ENCODE measurements at regions not wholly inside any gene's neighbourhood (a gene's known extent, or its start where the extent isn't known, plus 50 kb on each side); places are given as distances from the start of the nearest gene placed in this dataset.

DNA sequence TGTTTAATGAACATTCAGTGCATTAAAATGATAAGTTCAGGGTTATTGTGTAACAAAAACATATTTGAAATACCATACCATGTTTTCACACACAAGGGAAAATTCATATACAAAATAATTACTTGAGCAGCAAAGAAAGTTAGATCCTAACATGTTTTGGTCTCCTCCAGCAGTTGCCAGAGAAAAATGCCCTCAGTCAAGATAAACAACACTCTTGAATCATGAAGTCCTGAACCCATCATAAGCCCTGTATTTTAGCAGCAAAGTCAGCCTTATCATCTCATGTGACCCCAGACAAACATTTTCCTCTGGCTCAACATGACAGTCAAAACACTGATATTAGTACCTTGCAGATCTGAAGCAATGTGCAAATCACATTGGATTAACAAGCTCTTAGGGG is 1541.1 kb upstream of the WWC1 start:
- Histone ChIP-seq H3K9ac (ENCODE audit: insufficient read depth, low read depth, low read length) (no peak overlapping the region), H3K4me1 (ENCODE audit: insufficient read depth, low read length) (no peaks in the 10 kb centered on the region), H3K4me3 (replicated peaks in 1 of 3; ENCODE audit: insufficient read depth in 1 of 3, low read depth in 2 of 3, low read length in 3 of 3) (no peak overlapping the region), H2AFZ (ENCODE audit: low read length) (no peak overlapping the region), H3K27ac (ENCODE audit: extremely low read length, insufficient read depth, low read length) (no peak overlapping the region), H3K4me2 (ENCODE audit: low read depth, low read length) (no peak overlapping the region), H3K79me2 (ENCODE audit: insufficient read depth, low read length) (no peaks in the 10 kb centered on the region), H3K9me3 (ENCODE audit: low read length) (peaks cover 80% of the 10 kb centered on the region), H3K36me3 (replicated peaks in 1 of 2; ENCODE audit: control insufficient read depth in 1 of 2, insufficient read depth in 2 of 2, low read length in 2 of 2) (no peaks in the 10 kb centered on the region), H3K27me3 (ENCODE audit: control insufficient read depth in 1 of 2, insufficient read depth in 2 of 2, low read length in 2 of 2) (no peaks in the 10 kb centered on the region), H4K20me1 (ENCODE audit: insufficient read depth, low read length) (no peaks in the 10 kb centered on the region)
- POLR2A ChIA-PET, result no interaction called here
- TF ChIP-seq, protein P1, sequence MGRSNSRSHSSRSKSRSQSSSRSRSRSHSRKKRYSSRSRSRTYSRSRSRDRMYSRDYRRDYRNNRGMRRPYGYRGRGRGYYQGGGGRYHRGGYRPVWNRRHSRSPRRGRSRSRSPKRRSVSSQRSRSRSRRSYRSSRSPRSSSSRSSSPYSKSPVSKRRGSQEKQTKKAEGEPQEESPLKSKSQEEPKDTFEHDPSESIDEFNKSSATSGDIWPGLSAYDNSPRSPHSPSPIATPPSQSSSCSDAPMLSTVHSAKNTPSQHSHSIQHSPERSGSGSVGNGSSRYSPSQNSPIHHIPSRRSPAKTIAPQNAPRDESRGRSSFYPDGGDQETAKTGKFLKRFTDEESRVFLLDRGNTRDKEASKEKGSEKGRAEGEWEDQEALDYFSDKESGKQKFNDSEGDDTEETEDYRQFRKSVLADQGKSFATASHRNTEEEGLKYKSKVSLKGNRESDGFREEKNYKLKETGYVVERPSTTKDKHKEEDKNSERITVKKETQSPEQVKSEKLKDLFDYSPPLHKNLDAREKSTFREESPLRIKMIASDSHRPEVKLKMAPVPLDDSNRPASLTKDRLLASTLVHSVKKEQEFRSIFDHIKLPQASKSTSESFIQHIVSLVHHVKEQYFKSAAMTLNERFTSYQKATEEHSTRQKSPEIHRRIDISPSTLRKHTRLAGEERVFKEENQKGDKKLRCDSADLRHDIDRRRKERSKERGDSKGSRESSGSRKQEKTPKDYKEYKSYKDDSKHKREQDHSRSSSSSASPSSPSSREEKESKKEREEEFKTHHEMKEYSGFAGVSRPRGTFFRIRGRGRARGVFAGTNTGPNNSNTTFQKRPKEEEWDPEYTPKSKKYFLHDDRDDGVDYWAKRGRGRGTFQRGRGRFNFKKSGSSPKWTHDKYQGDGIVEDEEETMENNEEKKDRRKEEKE (IDR thresholded peaks at IDR 0.05), result no peak
- no peak for TF ChIP-seq SCMH1 (CRISPR knock-in tag; IDR thresholded peaks at IDR 0.05; ENCODE audit: borderline replicate concordance)
- TF ChIP-seq PITX1 (CRISPR knock-in tag; IDR thresholded peaks at IDR 0.05), result no peak
- no peak for TF ChIP-seq ZNF33A (CRISPR knock-in tag; IDR thresholded peaks at IDR 0.05; ENCODE audit: borderline replicate concordance)
- TF ChIP-seq, protein P2, sequence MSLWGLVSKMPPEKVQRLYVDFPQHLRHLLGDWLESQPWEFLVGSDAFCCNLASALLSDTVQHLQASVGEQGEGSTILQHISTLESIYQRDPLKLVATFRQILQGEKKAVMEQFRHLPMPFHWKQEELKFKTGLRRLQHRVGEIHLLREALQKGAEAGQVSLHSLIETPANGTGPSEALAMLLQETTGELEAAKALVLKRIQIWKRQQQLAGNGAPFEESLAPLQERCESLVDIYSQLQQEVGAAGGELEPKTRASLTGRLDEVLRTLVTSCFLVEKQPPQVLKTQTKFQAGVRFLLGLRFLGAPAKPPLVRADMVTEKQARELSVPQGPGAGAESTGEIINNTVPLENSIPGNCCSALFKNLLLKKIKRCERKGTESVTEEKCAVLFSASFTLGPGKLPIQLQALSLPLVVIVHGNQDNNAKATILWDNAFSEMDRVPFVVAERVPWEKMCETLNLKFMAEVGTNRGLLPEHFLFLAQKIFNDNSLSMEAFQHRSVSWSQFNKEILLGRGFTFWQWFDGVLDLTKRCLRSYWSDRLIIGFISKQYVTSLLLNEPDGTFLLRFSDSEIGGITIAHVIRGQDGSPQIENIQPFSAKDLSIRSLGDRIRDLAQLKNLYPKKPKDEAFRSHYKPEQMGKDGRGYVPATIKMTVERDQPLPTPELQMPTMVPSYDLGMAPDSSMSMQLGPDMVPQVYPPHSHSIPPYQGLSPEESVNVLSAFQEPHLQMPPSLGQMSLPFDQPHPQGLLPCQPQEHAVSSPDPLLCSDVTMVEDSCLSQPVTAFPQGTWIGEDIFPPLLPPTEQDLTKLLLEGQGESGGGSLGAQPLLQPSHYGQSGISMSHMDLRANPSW (CRISPR knock-in tag; IDR thresholded peaks at IDR 0.05; ENCODE audit: borderline replicate concordance), result no peak
- intact Hi-C loops (cut with micrococcal nuclease; ENCODE audit: unreplicated experiment) (no loop called here), in situ Hi-C loops (cut with HindIII; ENCODE audit: extremely low pct_ligation_motif_present, low pct_unique_long_range_greater_than_20kb) (no loop called here)
- no peak for ATAC-seq
- DNase-seq (ENCODE audit: low spot score), result no peak
- no peak for FAIRE-seq
- no TSS peak for BruUV-seq (replicated peaks)
- CTCF ChIA-PET (ENCODE audit: low intra/inter-chr PET ratio, low total read pairs), result no interaction called here
